Fibroblast of skin of scalp (primary cell): ENCODE measurements at regions not wholly inside any gene's neighbourhood (a gene's known extent, or its start where the extent isn't known, plus 50 kb on each side); places are given as distances from the start of the nearest gene placed in this dataset.

Experiments used
- DNase-seq: peaks from one replicate; pipeline ENCODE4 v3.0.0-alpha.2; 2013

DNA sequence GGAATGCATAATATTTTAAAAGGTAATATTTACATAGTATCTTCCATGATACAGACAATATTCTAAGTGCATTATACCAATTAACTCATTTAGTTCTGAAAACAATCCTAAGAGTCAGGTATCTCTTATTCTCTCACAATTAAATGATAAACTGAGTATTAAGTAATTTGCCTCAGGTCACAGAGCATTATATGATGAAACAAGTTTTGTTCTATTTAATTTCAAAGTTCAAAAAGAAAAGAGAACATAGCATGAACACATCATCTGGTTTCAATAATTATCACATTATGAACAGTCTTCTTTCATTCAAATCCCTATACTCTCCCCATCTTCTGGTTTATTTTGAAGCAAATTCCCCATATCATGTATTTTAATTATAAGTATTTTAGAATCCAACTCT lies 927.5 kb downstream of the ADGRL2 start:
- no peak for DNase-seq

DNA sequence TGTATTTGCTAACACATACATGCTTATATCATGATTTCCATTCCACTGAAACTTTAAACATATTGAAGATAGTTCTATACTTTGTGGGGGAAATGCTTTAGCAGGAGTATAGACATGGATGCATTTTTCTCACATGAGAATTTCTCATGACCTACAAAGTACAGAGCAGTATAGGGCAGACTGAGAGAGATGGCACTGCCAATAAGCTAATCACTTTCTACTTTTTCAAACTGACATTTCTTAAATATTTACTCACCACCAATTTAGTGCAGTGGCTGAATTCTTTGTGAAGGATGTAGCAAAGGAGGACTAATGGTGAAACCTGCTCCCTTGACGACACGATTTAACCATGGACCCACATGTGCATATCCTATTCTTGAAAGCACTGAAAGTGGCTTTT lies 923.5 kb downstream of the ADGRL2 start:
- DNase-seq: no peak

DNA sequence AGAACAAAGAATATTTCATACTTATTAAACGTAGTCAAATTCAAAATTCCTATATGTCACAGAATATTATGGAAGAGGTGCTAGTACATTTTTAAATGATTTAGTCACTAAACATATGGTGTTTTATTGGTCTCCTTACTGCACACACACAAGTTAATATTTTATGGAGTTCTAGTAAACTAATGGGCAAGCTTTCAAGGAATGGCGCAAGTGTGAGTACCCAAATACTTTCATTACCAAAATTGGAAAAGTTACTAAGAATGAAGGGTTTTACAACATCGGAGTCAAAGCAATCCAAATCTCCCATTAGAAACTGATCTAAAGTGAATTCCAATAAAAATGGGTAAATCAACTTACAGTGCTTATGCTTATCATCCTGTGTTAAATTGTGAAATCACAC lies 921.9 kb downstream of the ADGRL2 start:
- no peak for DNase-seq

DNA sequence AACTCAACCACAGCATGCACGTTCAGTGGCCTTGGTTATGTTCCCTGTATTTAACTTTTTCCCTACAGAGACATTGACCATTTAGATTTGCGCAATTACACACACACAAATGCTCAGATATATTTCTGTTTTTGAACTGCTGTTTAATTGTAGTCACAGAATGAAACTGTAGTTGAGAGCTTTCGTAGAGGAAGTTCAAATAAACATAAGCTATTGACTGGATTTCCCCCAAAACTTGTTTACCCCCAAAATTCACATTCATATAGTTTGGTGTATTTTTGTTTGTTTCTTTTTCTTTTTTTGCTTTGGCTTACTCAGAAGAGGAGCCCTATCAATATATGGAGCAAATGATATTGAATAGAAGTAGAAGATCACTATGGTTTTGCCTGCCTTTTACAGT lies 921.0 kb downstream of the ADGRL2 start:
- no peak for DNase-seq

DNA sequence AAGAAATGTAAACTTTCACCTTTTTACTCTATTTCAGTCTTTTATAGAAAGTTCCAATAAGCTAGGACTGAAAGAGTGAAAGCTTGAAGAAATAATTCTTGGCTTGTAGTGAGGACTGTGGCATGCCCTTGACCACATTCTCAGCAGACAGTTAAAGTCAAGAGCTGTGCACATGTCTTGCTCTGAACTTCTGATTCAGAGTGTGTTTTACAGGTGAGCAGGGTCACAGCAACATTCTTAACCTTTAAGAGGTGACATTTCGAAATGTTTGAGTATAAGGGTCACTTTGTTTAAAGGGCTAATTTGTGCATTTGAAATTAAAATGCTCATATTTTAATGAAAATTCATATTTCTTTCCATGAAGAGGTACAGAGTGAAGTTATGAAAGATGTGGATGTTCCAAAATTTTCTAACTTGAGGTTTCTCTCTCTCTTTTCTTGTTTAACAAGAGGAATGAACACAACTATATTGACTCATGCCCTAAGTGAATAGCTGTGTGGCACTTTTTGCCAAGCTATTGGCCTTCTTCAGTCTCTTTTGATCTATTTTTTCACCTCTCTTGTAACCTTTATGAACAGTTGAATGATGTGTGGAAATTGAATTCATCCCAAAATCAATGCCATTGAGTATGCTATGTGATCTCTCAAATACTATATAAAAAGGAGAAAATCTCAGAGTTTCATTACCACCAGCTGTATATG lies 918.1 kb downstream of the ADGRL2 start:
- DNase-seq: no peak

DNA sequence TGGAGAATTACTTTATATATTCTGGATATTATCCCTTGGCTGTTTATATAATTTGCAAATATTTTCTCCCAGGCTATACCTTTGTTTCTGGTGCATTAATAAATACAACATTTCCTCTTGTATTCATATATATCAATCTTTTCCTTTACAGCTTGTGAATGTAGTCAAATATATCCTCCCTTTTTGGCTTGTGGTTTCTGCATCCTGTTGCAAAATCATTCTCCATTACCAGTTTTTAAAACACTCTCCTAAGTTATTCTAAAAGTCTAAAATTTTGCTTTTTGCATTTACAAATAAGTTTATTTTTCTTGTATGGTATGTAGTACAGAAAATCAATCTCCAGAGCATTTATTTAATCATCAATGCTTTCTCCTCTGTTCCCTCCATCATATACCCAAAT lies 909.4 kb downstream of the ADGRL2 start:
- DNase-seq: no peak

DNA sequence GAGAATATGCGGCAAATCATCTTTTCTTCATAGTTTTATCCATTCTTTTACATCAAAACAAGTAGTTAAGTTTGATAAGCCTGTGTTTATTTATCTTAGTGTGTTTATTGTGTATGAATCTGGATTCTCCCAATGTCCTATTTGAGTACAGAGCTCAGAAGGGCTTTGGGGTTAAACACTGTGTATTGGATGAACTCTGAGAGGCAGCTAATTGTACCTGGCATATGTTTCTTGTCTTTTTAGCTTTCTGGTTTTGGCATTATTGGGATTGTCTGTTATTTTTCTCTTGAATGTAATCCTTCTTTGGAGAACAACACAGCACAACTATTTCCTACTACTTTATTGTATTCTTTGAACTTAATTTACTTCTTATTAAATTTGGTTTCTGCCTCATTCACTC lies 906.9 kb downstream of the ADGRL2 start:
- DNase-seq: no peak

DNA sequence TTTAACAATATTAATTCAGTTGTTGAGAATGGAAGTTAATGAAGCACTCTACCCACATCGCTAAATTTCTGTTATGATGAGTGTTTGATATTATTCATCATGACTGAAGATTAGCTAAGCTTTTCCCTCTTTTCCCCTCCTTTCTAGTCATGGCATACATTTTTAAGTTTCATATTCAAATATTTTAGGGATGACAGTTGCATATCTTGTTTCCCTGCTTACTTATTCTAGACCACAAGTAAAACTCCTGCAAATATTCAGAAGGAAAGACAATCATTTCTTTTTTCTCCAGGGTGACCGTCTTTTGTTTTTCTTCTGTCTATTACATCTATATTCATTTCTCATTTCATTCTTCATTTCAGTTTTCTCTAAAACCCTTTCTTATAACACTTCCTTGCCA lies 906.0 kb downstream of the ADGRL2 start:
- peak; percentile 84 for DNase-seq

DNA sequence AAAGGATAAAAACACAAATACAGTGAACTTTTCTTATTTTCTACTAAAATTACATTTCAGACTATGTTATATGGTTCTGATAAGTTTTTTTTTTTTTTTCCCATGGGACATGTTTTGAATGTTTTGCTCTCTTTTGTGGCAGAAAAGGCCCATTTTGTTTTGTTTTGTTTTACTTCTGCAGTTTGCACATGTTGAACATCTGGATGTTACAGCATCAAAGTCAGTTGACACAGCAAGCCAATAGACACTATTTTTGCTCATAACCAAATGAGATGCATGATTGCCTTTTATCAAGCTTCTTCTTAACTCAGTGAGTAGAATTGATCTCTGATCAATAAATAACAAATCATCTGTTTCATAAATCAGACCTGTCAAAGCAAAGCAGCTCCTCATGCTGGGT lies 904.2 kb downstream of the ADGRL2 start:
- no peak for DNase-seq

DNA sequence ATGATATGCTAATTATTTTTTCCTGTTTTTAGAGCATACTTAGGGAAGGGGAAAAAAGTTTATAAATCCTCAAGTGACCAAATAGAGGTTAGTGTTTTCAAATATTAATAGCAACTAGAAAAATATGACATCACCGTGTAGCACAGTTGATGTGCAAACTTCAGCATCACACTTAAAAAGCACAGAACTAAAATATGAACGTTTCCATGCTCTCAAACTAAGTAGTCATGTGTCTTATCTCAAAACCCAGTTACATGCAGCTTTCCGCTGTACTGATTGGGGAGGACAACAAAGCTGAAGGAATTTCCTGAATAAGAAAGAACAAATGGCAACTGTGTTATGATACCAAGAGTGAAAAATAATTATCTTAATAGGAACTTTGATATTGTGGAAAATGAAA lies 903.7 kb downstream of the ADGRL2 start:
- DNase-seq: no peak

DNA sequence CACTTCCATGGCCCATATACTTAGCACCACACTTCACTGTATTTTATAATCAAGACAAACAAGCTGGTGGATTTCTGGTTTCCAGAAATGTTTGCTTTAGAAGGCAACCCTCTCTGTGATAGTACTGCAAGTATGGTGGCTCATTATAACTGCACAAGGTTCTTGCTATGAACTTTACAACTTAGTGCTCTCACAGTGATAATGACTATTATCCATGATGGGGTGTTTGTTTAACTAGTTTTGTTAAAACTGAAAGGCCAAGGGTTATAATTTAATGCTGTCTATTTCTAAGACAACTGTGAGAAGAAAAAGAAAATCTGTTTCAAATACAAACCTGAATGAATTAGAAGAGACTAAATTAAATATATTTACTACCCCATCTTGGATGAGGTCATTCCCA lies 903.2 kb downstream of the ADGRL2 start:
- DNase-seq: no peak

DNA sequence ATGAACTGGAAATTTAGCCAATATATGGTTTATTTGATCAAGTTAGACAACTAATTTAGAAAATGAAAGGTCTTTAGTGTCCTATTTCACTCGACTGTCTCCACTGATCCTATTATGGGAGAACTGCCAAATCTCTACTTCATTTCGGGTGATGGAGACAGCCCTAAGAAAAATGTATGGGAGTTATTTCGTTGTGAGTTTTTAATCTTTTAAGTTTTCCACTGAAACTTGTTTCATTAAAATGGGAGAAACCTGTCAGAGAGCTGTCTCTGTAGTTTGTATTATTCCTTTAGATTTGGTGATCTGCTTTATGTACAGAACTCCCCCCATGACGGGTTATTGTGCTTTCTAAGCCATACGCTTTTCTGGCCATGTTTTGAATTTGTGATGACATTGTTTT lies 899.7 kb downstream of the ADGRL2 start:
- DNase-seq: no peak

DNA sequence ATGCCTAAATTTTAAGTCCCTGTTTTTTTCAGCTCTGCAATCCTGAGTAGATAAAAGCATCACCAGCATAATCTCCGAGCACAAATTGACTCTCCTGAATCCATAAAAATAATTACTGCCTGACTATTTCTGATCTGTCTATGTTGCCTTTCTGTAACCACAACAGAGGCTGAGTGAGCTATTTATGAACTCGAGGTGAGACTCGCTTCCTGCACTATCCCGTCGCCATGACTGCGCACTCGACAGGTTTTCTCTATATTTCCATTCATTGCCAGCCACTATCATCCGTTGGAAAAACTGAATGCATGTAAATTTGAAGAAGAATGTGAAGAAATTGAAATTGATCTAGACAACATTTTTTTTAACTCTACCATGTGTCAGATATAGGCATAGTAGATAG lies 897.2 kb downstream of the ADGRL2 start:
- no peak for DNase-seq

DNA sequence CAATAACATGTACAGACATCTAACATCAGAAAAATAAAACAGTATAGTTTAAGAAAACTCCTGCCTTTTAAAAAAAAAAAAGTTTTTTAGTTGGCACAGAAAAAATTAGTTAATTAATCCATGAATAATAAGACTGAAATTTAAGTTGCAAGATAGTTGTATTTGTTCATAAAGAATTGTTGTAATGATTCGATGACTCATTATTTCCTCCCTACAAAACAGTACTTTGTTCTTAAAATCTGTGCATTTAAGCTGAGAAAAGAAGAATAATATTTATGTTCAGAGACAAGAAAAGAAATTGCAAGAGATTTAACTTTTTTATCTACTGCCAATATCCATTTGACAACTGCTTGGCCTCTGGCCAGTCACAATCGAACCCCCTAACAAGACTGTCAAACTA lies 894.7 kb downstream of the ADGRL2 start:
- DNase-seq: no peak

DNA sequence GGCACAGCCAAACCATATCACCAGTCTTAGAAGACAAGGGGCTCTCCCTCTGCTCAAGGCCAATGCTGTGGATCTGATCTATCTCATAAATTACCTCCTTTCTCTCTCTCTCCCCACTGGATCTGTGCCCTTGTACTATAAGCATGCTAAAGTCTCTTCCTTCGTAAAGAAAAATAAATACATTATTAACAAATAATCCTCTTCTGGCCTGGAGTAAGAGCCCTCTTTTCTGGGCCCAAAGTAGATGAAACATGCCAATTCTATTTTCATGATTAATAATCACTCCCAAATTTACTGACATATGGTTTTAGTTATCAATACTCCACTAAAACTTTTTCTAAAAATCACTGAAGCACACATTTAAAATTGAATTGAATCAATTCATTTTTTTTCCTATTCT lies 889.7 kb downstream of the ADGRL2 start:
- DNase-seq: no peak

DNA sequence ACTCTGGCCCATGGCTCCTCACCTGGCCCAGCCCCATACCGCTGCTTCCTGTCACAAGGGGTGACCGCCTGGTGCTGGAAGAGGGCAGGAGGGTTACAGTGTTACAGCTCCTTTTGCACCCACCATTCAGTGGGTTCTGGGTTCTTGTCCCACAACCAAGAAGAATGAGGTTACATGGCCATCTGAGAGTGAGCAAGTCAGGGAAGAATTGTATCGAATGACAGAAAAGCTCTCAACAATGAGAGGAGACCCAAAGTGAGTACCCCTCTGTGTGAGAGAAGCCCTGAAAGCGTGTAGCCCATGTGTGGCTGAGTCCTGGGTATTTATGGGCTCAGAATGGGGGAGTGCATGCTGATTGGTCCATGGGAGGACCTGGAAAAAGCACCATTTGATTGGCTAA lies 888.5 kb downstream of the ADGRL2 start:
- DNase-seq: no peak

DNA sequence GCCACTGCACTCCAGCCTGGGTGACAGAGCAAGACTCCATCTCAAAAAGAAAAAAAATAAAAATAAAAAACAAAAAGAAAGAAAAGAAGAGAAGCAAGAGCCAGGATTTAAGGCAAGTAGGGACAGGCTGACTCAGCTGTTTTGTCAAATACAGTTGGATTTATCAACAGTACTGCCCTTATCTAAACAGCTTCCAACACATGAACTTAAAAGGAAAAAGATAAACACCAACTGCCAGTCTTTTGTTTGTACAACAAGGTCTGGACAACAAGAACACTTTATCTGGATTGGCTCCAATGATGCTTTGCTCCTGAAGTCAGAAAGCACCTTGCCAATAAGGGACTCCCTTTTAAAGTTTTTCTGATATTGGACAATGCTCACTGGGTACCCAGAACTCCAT lies 886.0 kb downstream of the ADGRL2 start:
- no peak for DNase-seq

DNA sequence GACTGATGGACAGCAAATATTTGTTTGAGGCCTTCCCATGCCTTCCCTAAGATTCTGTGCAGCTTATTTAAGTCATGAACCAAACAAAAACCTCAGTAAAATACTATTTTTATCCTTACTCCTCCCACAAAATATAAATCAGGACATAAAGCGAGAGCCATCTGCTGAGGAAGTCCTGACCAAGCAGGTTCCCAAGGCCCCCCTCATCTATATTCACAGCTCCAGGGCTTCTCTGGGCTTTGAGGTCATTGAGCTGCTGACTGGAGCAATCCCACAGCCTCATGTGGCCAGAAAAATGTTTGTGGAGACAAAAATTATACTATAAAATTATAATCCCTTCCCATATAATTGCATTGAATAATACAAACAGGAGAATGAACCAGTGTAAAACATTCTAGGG lies 846.2 kb downstream of the ADGRL2 start:
- DNase-seq: no peak

DNA sequence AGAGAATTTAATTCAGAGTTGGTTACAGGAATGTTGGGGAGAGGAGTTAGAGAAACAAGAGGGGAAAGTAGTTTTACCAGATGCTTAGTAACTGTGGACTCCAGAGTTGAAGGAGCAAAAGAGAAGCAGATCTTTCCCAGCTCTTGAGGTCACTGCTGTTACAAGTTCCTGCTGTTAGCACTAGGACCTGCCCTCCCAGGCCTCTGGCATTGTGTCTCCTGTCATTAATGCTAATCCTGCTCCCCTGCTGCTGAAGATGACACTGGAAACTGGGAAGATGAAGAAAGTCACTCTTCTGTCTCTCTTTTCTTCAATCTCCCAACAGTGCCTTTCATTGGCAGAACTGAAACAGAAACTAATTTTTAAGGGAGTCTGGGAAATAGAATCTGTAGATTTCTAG lies 845.6 kb downstream of the ADGRL2 start:
- DNase-seq: no peak

DNA sequence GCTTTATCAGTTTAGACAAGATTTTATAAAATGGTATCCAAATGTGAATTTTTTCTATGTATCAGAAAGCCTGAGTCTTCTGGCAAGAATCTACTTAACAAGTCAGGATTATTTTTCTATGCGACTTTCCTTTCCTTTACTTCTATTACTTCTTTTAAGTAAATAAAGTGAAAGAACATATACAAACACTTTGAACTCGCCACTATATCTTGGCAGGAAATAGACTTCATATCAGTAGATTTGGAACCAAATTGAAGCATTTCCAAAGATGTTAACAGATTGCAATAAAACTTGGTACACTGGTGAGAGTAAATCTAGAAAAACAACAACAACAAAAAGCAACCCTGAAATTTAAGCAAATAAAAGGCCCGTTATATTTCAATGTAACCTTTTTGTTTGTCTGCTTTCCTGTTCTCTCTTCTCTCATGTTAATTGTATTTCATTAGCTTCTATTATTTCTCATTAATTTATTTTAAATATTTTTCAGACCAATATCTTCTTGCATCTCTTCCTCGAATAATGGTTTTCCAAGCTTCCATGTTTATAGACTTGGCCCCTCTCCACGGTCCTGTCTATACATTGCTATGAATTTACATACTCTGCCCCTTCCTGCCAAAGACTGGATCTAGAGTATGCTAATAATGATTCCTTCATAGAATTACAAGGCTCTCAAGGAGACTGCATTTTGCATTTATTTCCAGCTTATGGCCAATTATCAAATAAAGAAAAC lies 843.6 kb downstream of the ADGRL2 start:
- no peak for DNase-seq

DNA sequence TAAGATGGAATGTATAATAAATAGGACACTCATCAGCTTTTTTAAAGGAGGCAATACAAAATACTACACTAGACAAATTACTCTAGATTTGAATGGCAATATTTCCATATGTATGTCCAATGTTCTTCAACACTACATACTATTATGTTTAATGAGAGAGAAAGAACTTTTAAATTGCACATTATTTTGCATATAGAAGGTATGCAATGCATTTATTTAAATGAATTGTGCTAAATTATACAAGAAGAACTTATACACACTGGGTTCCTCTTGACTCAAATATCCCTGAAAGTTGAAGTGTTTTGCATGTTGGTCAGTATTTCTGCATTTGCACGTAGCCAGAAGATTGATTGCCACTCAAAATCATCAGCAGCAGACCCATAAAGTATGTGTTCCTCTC lies 839.6 kb downstream of the ADGRL2 start:
- DNase-seq: no peak

DNA sequence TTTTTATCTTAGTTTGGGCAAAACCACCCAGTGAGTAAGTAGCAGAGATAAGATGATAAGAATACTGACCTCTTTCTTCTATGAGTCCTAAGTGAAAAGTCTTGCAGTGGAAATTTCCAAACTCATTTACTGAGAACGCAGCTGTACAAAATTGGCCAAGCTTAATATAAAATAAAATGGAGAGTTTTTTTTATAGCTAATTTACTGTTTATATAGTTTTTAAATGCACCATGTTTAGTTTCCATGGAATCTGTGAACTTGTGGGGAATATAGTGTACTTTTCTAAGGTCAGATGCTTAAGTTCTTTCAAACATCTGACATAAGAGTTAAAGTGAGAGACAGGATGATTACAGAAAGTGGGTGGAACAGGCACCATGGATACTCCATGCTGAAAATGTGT lies 833.5 kb downstream of the ADGRL2 start:
- no peak for DNase-seq

DNA sequence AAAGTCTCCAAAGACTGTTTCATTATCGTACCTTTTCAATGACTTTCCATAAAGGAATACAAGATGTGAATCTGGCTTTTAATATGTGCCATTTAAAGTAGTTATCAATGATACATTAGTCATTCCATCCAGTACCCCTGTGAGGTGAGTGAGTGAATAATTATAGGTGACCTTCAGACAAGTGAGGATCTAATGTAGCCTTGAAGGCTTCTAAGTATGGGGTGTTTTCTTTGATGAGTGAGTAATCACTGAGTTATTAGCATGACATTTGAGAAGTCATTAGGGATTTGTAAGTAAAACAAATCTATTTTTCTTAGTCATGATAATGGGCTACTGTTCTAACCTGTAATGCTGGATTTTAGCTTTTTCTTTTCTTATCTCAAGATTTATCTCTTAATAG lies 831.4 kb downstream of the ADGRL2 start:
- DNase-seq: no peak

DNA sequence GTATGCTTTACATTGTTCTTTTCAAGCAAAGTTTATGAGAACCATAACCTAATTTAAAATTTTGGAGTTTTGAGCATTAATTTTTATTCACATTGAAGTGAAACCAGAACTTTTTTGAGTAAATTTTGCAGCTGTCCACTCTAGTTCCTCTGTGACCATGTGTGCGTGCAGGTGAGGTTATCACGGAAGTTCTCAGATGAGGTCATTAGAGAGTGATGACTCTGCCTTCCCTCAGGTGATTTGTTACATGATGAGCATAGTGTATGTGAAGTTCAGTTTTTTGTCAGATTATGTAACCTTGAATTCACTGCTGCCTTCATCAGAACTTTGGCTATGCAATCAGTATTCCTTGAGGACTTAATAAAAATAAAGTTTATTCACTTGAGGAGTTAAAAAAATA lies 828.2 kb downstream of the ADGRL2 start:
- no peak for DNase-seq

DNA sequence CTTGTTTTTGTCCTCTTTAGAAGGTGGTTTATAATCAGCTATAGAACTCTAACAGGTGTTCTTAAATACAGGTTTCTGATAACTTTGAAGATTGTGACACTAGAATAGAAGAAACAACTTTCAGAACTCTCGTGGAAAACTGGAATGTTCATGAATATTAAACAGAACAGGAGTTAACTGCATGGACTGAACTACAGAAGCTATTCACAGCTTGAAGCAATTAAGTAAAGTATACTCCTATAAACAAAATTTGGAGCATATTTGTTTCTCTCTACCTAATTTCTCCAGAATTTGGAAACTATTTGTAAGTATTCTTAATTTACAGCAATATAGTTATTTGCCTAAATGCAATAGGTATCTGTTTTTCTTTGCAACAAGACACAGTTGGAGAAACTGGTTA lies 824.8 kb downstream of the ADGRL2 start:
- no peak for DNase-seq
